GM23248 (cell line): ENCODE measurements at regions not wholly inside any gene's neighbourhood (a gene's known extent, or its start where the extent isn't known, plus 50 kb on each side); places are given as distances from the start of the nearest gene placed in this dataset.

Experiments
- EZH2 ChIP-seq: fragments of 200-600 bp; sonication (generic); IDR thresholded peaks from 2 replicates; pipeline ENCODE4 v1.6.1; 2018; ENCODE audit warnings: antibody characterized with exemption, mild to moderate bottlenecking; ENCODE audit not compliant: insufficient read depth, poor library complexity, severe bottlenecking
- EZH2phosphoT487 ChIP-seq: fragments of 200-600 bp; sonication (generic); IDR thresholded peaks from 2 replicates; pipeline ENCODE4 v1.6.1; 2018; ENCODE audit warnings: antibody characterized with exemption, moderate library complexity, mild to moderate bottlenecking, low read depth; ENCODE audit not compliant: insufficient read depth

GRCh38 chr2:3091696-3092095 lies 285.9 kb downstream of the EIPR1 start:
- TF ChIP-seq EZH2phosphoT487: no peak
- TF ChIP-seq EZH2: no peak
